ENCODE measurements at regions not wholly inside any gene's neighbourhood (a gene's known extent, or its start where the extent isn't known, plus 50 kb on each side); places are given as distances from the start of the nearest gene placed in this dataset.
"Not testable (repeated sequence)": the region's sequence is repeated elsewhere in the genome, so short reads cannot be mapped to it uniquely, and the experiment has no call there.

- Histone ChIP-seq H3K9ac (ENCODE audit: control insufficient read depth, extremely low read depth, insufficient read depth, low read length) (no peak overlapping the region), H3K9me1 (ENCODE audit: control insufficient read depth, extremely low read depth, insufficient read depth, low read length) (no peaks in the 10 kb centered on the region), H4K20me1 (ENCODE audit: control insufficient read depth, extremely low read depth, insufficient read depth, low read length) (no peaks in the 10 kb centered on the region), H2AFZ (ENCODE audit: control insufficient read depth, low read length) (no peak overlapping the region), H3K4me3 (ENCODE audit: control insufficient read depth in 2 of 3, extremely low read depth in 1 of 3, insufficient read depth in 2 of 3, low read depth in 1 of 3, low read length in 3 of 3) (no peak overlapping the region), H3K27ac (ENCODE audit: control insufficient read depth, insufficient read depth, low read length) (no peak overlapping the region), H3K79me2 (ENCODE audit: control insufficient read depth, insufficient read depth, low read length) (no peaks in the 10 kb centered on the region), H3K4me1 (ENCODE audit: control insufficient read depth, extremely low read depth, insufficient read depth, low read length) (no peaks in the 10 kb centered on the region), H3K27me3 (ENCODE audit: control insufficient read depth, extremely low read depth, insufficient read depth, low read length) (no peaks in the 10 kb centered on the region), H3K9me3 (ENCODE audit: control insufficient read depth, low read depth, low read length) (no peaks in the 10 kb centered on the region), H3K4me2 (ENCODE audit: control insufficient read depth, extremely low read depth, insufficient read depth, low read depth, low read length) (no peak overlapping the region), H3K36me3 (ENCODE audit: control insufficient read depth in 2 of 2, extremely low read depth in 1 of 2, insufficient read depth in 2 of 2, low read length in 2 of 2) (no peaks in the 10 kb centered on the region)
- no peak for DNase-seq (ENCODE audit: low read depth, low spot score)
- no peak for FAIRE-seq
- TF ChIP-seq EZH2 (IDR thresholded peaks at IDR 0.05; ENCODE audit: low read length), result no peak
- TF ChIP-seq, protein P1, sequence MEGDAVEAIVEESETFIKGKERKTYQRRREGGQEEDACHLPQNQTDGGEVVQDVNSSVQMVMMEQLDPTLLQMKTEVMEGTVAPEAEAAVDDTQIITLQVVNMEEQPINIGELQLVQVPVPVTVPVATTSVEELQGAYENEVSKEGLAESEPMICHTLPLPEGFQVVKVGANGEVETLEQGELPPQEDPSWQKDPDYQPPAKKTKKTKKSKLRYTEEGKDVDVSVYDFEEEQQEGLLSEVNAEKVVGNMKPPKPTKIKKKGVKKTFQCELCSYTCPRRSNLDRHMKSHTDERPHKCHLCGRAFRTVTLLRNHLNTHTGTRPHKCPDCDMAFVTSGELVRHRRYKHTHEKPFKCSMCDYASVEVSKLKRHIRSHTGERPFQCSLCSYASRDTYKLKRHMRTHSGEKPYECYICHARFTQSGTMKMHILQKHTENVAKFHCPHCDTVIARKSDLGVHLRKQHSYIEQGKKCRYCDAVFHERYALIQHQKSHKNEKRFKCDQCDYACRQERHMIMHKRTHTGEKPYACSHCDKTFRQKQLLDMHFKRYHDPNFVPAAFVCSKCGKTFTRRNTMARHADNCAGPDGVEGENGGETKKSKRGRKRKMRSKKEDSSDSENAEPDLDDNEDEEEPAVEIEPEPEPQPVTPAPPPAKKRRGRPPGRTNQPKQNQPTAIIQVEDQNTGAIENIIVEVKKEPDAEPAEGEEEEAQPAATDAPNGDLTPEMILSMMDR (optimal IDR thresholded peaks at IDR 0.05 in 1 of 3, IDR thresholded peaks at IDR 0.05 in 1 of 3, conservative IDR thresholded peaks at IDR 0.05 in 1 of 3; ENCODE audit: extremely low read depth in 1 of 3, insufficient read depth in 2 of 3, low read length in 3 of 3), result no peak
- dilution Hi-C loops (cut with MboI; ENCODE audit: extremely low pct_ligation_motif_present, low sequenced_read_pairs), result no loop called here
Measured at GRCh38 chr11:71367756-71368155, 80.4 kb downstream of the DHCR7 start.

DNA sequence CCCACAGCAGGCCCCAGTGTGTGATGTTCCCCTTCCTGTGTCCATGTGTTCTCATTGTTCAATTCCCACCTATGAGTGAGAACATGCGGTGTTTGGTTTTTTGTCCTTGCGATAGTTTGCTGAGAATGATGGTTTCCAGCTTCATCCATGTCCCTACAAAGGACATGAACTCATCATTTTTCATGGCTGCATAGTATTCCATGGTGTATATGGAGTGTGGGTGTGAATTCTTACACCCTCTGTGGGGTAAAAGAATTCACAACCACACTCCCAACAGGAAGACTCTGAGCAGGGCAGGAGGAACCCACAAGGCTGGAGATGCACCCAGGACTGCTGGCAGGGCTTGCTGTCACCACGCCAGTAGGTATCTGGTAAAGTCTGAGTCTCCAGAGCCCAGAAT, 80.9 kb downstream of the DHCR7 start:
- H3K27ac ChIP-seq (ENCODE audit: control insufficient read depth, insufficient read depth, low read length); DNase-seq (ENCODE audit: low read depth, low spot score); H2AFZ ChIP-seq (ENCODE audit: control insufficient read depth, low read length); H3K4me1 ChIP-seq (ENCODE audit: control insufficient read depth, extremely low read depth, insufficient read depth, low read length); H3K9me1 ChIP-seq (ENCODE audit: control insufficient read depth, extremely low read depth, insufficient read depth, low read length); H3K9ac ChIP-seq (ENCODE audit: control insufficient read depth, extremely low read depth, insufficient read depth, low read length); H3K36me3 ChIP-seq (ENCODE audit: control insufficient read depth in 2 of 2, extremely low read depth in 1 of 2, insufficient read depth in 2 of 2, low read length in 2 of 2); FAIRE-seq; H3K79me2 ChIP-seq (ENCODE audit: control insufficient read depth, insufficient read depth, low read length); H3K4me2 ChIP-seq (ENCODE audit: control insufficient read depth, extremely low read depth, insufficient read depth, low read depth, low read length); H3K4me3 ChIP-seq (ENCODE audit: control insufficient read depth in 2 of 3, extremely low read depth in 1 of 3, insufficient read depth in 2 of 3, low read depth in 1 of 3, low read length in 3 of 3); dilution Hi-C loops (cut with MboI; ENCODE audit: extremely low pct_ligation_motif_present, low sequenced_read_pairs); H3K27me3 ChIP-seq (ENCODE audit: control insufficient read depth, extremely low read depth, insufficient read depth, low read length); H4K20me1 ChIP-seq (ENCODE audit: control insufficient read depth, extremely low read depth, insufficient read depth, low read length); H3K9me3 ChIP-seq (ENCODE audit: control insufficient read depth, low read depth, low read length): not testable (repeated sequence)

- DNase-seq (ENCODE audit: low read depth, low spot score) (no peak), FAIRE-seq (no peak)
- Histone ChIP-seq H3K4me2 (ENCODE audit: control insufficient read depth, extremely low read depth, insufficient read depth, low read depth, low read length) (no peak overlapping the region), H3K36me3 (ENCODE audit: control insufficient read depth in 2 of 2, extremely low read depth in 1 of 2, insufficient read depth in 2 of 2, low read length in 2 of 2) (no peaks in the 10 kb centered on the region), H2AFZ (ENCODE audit: control insufficient read depth, low read length) (no peak overlapping the region), H3K4me1 (ENCODE audit: control insufficient read depth, extremely low read depth, insufficient read depth, low read length) (no peaks in the 10 kb centered on the region), H3K27ac (ENCODE audit: control insufficient read depth, insufficient read depth, low read length) (no peak overlapping the region), H3K9ac (ENCODE audit: control insufficient read depth, extremely low read depth, insufficient read depth, low read length) (no peak overlapping the region), H3K27me3 (ENCODE audit: control insufficient read depth, extremely low read depth, insufficient read depth, low read length) (no peaks in the 10 kb centered on the region), H4K20me1 (ENCODE audit: control insufficient read depth, extremely low read depth, insufficient read depth, low read length) (no peaks in the 10 kb centered on the region), H3K9me1 (ENCODE audit: control insufficient read depth, extremely low read depth, insufficient read depth, low read length) (no peaks in the 10 kb centered on the region), H3K4me3 (ENCODE audit: control insufficient read depth in 2 of 3, extremely low read depth in 1 of 3, insufficient read depth in 2 of 3, low read depth in 1 of 3, low read length in 3 of 3) (no peak overlapping the region), H3K79me2 (ENCODE audit: control insufficient read depth, insufficient read depth, low read length) (no peaks in the 10 kb centered on the region), H3K9me3 (ENCODE audit: control insufficient read depth, low read depth, low read length) (peaks cover 3% of the 10 kb centered on the region)
- TF ChIP-seq, protein P1 (optimal IDR thresholded peaks at IDR 0.05 in 1 of 3, IDR thresholded peaks at IDR 0.05 in 1 of 3, conservative IDR thresholded peaks at IDR 0.05 in 1 of 3; ENCODE audit: extremely low read depth in 1 of 3, insufficient read depth in 2 of 3, low read length in 3 of 3), result no peak
- dilution Hi-C loops (cut with MboI; ENCODE audit: extremely low pct_ligation_motif_present, low sequenced_read_pairs), result no loop called here
Measured at GRCh38 chr11:71366076-71366475, 82.1 kb downstream of the DHCR7 start.
